ENCODE measurements at regions not wholly inside any gene's neighbourhood (a gene's known extent, or its start where the extent isn't known, plus 50 kb on each side); places are given as distances from the start of the nearest gene placed in this dataset.

- DNase-seq (ENCODE audit: low read depth, low spot score), result no peak
Measured at GRCh38 chr16:51670527-51670926, 519.5 kb upstream of the SALL1 start.

DNA sequence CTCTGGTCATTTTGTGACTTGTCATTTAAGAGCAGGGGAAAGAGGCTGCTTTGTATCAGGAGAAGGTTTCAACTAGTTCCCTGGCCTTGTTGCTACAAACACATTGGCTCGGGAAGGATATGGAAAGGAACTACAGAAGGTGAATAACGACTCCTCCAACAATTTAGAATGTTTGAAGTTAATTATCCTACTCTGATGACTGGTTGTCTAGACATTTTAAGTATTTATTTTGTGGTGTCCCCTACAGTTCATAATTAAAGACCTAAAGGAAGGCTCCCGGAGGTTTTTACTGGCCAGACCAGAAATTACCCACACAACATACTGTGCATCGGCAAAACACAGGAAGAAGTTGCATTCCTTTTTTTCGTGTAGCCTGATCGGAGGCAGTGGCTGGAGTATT, 515.8 kb upstream of the SALL1 start:
- DNase-seq (ENCODE audit: low read depth, low spot score), result no peak

DNA sequence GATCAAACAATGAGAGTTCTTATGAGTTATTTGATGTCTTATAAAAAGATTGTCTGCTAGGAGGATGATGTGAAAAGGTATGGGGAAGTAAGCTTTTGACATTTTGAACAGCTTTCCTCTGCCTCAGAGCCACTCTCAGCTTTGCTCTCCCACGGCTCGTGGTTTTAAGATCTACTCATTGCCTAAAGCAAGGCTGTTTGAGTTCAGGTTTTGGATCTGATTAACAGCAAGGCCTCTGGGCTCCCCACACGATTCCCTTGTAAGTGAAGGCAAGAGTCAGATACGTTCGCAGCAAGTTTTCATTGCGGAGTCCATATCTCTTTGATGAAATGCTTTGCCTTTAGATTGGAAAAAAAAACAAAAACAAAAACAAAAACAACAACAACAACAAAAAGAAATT, 515.0 kb upstream of the SALL1 start:
- DNase-seq (ENCODE audit: low read depth, low spot score), result no peak

- no peak for DNase-seq (ENCODE audit: low read depth, low spot score)
Measured at GRCh38 chr16:51665436-51665998, 514.4 kb upstream of the SALL1 start.

DNA sequence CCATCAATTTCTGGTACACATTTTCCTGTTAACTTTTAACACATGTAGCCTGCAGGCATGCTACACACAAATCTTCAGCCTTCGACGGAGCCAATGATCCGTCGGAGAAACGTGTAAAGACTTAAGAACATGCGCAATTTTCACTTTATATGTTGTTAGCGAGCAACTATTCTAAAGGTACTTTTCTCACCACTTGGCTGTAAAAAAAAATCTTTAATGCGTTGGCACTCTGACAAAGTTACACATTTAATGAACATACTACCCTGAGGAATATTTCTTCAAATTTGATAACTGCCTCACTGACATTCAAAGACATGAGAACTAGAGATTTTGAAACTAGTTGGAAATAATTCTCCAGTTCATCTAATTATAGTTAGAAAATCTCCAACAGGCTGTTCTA, 507.5 kb upstream of the SALL1 start:
- DNase-seq (ENCODE audit: low read depth, low spot score), result no peak

GRCh38 chr16:51657848-51658247, 506.8 kb upstream of the SALL1 start:
- DNase-seq (ENCODE audit: low read depth, low spot score), result no peak

- no peak for DNase-seq (ENCODE audit: low read depth, low spot score)
Measured at GRCh38 chr16:51655249-51655648, 504.2 kb upstream of the SALL1 start.

GRCh38 chr16:51651061-51651466, 500.0 kb upstream of the SALL1 start:
- no peak for DNase-seq (ENCODE audit: low read depth, low spot score)

DNA sequence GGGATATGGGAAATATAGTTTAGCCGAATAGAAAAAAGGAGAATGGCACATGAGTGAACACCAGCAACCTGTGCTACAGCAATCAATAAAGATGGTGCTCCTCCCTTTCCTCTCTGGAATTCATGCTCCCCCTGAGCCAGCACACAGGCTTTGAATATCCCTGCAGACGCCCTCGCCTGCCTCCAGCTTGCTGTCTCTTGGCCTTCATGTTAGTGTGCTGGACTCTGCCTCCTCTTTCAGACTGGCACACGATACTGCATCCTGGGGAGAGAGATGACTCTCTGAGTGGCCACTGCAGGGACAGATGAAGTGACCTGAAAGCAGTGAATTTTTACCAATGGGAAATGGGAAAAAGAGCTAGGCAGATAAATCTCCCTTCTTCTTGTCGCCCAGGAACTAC, 498.6 kb upstream of the SALL1 start:
- DNase-seq (ENCODE audit: low read depth, low spot score), result no peak

DNA sequence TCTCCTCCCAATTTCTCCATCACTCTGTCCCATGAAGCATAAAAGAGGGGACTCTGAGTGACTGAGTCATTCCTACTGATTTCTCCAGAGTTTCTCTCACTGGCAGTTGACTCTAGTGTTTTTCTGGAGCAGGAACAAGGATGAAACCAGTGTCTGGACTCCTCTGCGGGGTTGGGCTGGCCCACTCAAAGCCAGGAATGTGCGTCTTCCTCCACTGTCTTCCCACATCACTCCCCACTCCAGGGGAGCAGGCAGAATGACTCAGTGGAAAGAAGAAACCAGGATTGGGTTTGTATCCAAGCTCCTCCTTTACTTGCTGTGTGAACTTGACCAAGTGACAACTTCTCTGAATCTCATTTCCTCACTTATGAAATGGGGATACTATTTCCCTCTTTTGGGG, 497.5 kb upstream of the SALL1 start:
- DNase-seq (ENCODE audit: low read depth, low spot score), result no peak

DNA sequence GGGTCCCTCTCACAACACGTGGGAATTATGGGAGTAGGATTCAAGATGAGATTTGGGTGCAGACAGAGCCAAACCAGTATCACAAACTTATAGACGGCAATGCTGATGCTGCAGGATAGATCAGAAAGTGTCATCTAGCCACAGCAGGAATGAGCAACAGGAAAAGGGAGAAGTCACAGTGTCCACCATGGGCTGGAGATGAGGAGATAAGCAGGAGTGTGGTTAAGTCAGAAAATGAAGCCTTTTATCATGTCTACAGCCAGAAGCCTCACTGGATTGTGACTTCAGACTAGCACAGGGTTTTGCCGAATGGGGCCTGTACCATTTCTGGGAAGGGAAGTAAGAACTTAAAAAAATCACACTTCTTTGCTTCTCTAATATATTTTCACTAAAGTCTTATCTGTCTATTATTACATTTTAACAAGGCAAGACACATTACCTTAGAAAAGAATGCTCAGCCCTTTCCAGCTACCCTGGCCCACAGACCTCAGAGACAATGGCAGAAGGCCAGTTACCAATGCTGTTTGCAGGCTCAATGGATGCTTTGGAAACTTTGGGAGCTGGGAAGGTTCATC, 490.2 kb upstream of the SALL1 start:
- DNase-seq (ENCODE audit: low read depth, low spot score), result no peak

DNA sequence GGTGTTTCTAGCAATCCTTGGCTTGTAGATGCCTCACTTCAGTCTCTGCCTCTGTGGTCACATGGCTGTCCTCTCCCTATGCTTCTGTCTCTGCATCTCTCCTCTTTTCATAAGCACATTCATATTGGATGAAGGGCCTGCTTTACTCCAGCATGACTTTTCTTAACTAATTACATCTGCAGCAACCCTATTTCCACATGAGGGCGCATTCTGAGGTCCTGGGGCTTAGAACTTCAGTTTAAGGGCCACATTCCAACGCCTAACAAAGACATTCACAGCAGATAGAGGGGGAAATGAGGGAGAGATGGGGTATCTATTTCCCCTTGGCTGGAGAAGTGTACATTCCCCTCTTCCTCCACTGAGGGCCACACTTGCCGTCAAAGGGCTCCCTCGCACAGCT, 489.1 kb upstream of the SALL1 start:
- no peak for DNase-seq (ENCODE audit: low read depth, low spot score)

DNA sequence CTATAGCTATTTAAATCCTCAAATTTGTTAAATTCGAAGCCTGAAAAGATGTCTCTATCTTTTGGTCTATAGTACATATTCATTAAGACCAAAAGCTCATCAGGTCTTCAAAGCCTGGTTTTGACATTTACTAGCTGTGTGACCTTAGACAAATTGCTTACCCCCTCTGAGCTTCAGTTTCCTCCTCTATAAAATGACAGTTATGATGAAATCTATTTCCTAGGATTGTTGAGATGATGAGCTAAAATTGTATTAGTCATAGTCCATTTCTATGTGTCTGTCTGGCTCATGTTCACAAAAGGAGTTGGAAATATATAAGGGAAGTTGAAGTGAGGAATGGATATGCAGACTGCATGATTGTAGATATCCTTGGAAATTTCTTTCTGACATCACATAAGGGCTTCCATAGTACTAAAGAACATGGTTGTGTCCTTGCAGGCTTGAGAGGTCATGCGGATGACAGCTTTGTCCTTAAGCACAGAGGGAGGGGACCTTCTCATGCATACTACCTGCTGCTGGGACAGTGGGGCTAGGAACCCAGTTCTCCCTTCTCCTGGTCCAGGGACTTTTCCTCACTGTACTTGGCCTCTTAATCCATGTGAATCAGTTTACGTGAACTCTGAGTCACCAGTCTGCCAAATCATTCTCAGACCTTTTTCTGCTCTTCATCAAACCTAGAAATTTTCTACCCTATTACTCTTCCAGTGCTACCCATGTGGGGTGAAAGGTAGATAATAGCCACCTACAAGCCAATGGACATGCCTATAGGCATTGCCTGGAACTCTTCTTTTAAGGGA, 487.5 kb upstream of the SALL1 start:
- no peak for DNase-seq (ENCODE audit: low read depth, low spot score)

DNA sequence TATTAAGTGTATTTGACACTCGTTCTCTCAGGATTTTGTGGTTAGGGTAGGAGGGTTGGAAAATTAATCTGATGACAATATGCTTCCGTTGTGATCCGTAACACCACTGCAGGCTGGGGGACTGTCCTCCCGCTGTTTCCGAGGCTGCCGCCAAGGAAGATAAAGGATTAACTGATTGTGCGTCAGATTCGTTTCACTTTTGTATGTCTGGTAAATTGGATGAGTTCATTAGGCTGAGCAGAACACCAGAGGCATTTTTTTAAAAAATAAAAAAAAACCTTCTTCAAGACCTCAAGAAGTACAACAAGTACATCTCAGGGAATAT, 486.7 kb upstream of the SALL1 start:
- no peak for DNase-seq (ENCODE audit: low read depth, low spot score)

DNA sequence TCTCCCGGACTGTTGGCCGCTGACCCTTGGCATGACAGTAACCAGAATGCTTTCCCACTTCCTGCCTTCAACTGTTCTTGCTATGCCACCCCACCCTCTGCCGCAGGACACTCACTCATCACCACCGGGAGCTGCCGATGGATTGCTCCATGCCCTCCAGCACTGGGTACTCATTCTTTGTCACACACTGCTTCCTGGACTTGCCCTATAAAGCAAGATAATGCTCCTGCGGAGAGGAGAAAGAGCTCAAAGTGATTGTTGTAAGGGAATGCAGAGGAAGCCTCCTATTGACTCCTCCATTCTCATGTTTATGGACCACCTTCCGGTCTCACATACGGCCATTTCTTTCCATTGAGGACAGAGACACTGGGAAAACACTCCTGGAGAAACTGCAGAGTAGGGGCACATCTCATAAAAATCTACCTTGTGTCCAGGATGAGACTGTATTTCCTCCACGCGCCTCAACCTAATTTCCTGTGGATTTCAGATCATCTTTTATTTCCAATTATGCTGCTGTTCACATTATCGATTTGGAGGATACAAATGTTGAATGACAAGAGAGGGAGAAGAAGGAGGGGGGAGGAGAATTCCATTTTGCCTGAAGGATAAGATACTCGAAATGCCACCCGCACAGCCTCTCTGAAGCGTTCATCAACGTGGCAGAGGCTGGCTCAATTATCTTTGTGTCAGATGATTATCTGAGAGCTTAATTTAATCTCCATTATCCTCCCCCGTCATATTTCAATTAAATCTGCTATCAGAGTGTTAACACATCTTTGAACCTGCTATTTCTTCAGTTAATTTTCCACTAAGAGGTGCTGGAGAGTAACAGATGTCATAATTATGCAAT, 486.1 kb upstream of the SALL1 start:
- DNase-seq (ENCODE audit: low read depth, low spot score), result peak; percentile 94

DNA sequence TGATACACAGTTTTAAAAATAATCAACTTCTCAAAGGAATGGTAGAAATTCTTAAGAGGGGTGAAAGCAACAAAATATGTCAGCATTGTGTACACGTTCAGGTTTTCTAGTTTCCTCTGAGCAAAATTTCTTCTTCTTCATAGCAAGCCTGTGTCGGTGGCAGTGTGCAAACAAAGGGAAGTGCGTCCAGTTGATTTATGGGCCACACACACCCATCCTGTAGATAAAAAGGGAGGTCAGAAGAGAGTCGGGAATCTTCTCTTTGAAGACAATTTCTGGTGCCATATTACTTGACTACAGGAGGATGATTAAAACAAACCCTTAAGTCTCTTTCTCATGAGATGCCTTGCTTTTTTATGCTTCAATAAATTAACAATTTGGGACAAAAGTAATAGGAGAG, 484.1 kb upstream of the SALL1 start:
- DNase-seq (ENCODE audit: low read depth, low spot score), result no peak

- peak; percentile 30 for DNase-seq (ENCODE audit: low read depth, low spot score)
Measured at GRCh38 chr16:51630076-51630475, 479.0 kb upstream of the SALL1 start.

DNA sequence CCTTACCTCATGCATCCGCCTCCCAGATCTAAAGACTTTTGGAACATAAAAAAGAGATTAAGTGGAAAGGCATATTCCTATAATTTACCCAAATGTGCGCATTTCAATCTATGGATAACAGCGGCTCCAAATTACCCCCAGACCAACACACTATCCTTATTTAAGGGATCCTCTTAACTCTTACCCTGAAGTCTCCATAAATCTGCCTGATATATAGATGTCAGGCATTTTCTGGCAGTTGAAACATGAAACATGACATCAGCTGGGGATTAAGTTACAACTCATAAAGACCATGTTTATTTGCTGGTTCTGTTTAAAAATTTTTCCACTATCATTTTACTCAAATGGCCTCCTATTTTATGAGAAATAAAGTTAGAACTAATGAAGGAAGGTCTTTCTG, 478.5 kb upstream of the SALL1 start:
- no peak for DNase-seq (ENCODE audit: low read depth, low spot score)

- no peak for DNase-seq (ENCODE audit: low read depth, low spot score)
Measured at GRCh38 chr16:51624080-51624775, 473.2 kb upstream of the SALL1 start.

- no peak for DNase-seq (ENCODE audit: low read depth, low spot score)
Measured at GRCh38 chr16:51621610-51622009, 470.5 kb upstream of the SALL1 start.

- no peak for DNase-seq (ENCODE audit: low read depth, low spot score)
Measured at GRCh38 chr16:51615141-51615540, 464.1 kb upstream of the SALL1 start.

GRCh38 chr16:51607201-51607651, 456.2 kb upstream of the SALL1 start:
- no peak for DNase-seq (ENCODE audit: low read depth, low spot score)

Data from iPS DF 19.7 (cell line).